HG03520 (cell line): ENCODE measurements at regions not wholly inside any gene's neighbourhood (a gene's known extent, or its start where the extent isn't known, plus 50 kb on each side); places are given as distances from the start of the nearest gene placed in this dataset.

ENCODE experiments used
- ATAC-seq: cut with Tn5 transposase; IDR thresholded peaks from one replicate; pipeline ENCODE4 v1.9.1; 2021; ENCODE audit warnings: mild to moderate bottlenecking, moderate library complexity; ENCODE audit not compliant: unreplicated experiment

- no peak for ATAC-seq
Observed at GRCh38 chr7:25926451-25926850, 225.5 kb upstream of the NFE2L3 start.

- ATAC-seq: no peak
Observed at GRCh38 chr7:25926891-25927625, 224.9 kb upstream of the NFE2L3 start.

GRCh38 chr7:25927626-25927978 lies 224.4 kb upstream of the NFE2L3 start:
- ATAC-seq: no peak

GRCh38 chr7:25928549-25929330 lies 223.3 kb upstream of the NFE2L3 start:
- ATAC-seq: no peak

GRCh38 chr7:25929448-25929847 lies 222.6 kb upstream of the NFE2L3 start:
- no peak for ATAC-seq

GRCh38 chr7:25930492-25931048 lies 221.4 kb upstream of the NFE2L3 start:
- ATAC-seq: no peak

- ATAC-seq: no peak
Observed at GRCh38 chr7:25931156-25931555, 220.8 kb upstream of the NFE2L3 start.

GRCh38 chr7:25933921-25934320 lies 218.1 kb upstream of the NFE2L3 start:
- no peak for ATAC-seq

- ATAC-seq: no peak
Observed at GRCh38 chr7:25940086-25940906, 211.7 kb upstream of the NFE2L3 start.

GRCh38 chr7:25944777-25945515 lies 207.1 kb upstream of the NFE2L3 start:
- ATAC-seq: no peak

GRCh38 chr7:25945608-25946007 lies 206.4 kb upstream of the NFE2L3 start:
- no peak for ATAC-seq

GRCh38 chr7:25946181-25946580 lies 205.8 kb upstream of the NFE2L3 start:
- no peak for ATAC-seq

GRCh38 chr7:25947669-25948516 lies 204.1 kb upstream of the NFE2L3 start:
- no peak for ATAC-seq

- ATAC-seq: peak; percentile 35
Observed at GRCh38 chr7:25949736-25950487, 202.1 kb upstream of the NFE2L3 start.

- ATAC-seq: peak; percentile 71
Observed at GRCh38 chr7:25950488-25951413, 201.2 kb upstream of the NFE2L3 start.

GRCh38 chr7:25951414-25952260 lies 200.4 kb upstream of the NFE2L3 start:
- ATAC-seq: peak; percentile 32
